SU-DHL-6 (cell line): ENCODE measurements at regions not wholly inside any gene's neighbourhood (a gene's known extent, or its start where the extent isn't known, plus 50 kb on each side); places are given as distances from the start of the nearest gene placed in this dataset.

ENCODE experiments used
- EZH2phosphoT487 ChIP-seq: fragments of 200-600 bp; sonication (generic), shearing (Covaris generic); conservative IDR thresholded peaks from 2 replicates; pipeline ENCODE4 v1.6.1; 2018; ENCODE audit warnings: mild to moderate bottlenecking, antibody characterized with exemption, low read length, moderate library complexity, mixed read lengths
- TF ChIP-seq, protein P1 (sequence below): fragments of 200-600 bp; sonication (generic); IDR thresholded peaks from one replicate; pipeline ENCODE4 v1.5.1; 2017; ENCODE audit warnings: antibody characterized with exemption, mild to moderate bottlenecking, low read length, moderate library complexity; ENCODE audit not compliant: insufficient read depth, poor library complexity, severe bottlenecking

DNA sequence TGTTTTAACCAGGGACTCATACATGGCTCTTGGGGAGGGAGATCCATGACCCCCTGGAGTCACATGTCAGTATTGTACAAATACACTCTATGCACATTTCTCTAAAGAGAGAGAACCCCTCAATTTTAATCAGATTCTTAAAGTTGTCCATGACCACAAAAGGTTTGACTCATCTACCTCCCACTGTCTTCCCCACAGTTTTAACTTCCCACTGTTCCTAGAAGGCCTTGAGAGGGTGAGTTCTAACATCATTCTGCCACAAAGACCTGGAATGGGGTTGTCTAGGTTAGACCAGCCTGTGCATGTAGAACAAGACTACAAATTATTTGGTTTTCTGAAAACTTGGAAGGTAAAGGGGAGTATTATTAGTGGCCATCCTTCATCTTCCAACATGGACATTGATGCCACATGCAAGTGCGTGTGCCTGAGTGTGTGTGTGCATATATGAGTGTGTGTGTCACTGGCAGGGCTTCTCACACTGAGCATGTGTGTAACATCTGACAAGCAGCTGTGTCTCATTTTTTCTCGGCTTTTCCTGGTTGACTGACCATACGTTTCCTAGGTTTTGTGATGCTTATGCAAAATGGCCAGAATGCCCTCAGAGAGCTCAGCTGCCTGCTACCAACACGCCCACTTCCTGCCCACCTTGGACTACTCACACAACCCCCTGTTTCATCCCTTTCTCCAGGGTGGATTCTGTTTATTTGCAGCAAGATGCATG, 94.6 kb upstream of the LGALSL start:
- TF ChIP-seq, protein P1, sequence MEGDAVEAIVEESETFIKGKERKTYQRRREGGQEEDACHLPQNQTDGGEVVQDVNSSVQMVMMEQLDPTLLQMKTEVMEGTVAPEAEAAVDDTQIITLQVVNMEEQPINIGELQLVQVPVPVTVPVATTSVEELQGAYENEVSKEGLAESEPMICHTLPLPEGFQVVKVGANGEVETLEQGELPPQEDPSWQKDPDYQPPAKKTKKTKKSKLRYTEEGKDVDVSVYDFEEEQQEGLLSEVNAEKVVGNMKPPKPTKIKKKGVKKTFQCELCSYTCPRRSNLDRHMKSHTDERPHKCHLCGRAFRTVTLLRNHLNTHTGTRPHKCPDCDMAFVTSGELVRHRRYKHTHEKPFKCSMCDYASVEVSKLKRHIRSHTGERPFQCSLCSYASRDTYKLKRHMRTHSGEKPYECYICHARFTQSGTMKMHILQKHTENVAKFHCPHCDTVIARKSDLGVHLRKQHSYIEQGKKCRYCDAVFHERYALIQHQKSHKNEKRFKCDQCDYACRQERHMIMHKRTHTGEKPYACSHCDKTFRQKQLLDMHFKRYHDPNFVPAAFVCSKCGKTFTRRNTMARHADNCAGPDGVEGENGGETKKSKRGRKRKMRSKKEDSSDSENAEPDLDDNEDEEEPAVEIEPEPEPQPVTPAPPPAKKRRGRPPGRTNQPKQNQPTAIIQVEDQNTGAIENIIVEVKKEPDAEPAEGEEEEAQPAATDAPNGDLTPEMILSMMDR, result no peak
- no peak for TF ChIP-seq EZH2phosphoT487
